HL-60 (cell line): ENCODE measurements at regions not wholly inside any gene's neighbourhood (a gene's known extent, or its start where the extent isn't known, plus 50 kb on each side); places are given as distances from the start of the nearest gene placed in this dataset.

Experiments
- DNase-seq, 2 experiments: peaks; one replicate each; pipeline ENCODE4 v3.0.0-alpha.2; 2010 to 2020; ENCODE audit warnings: low read depth in 1 of 2, low spot score in 1 of 2
- H3K27ac ChIP-seq: fragments of 250-450 bp; sonication (Bioruptor Pico); replicated peaks from 2 replicates; pipeline ENCODE4 v1.5.1; 2020; ENCODE audit warnings: mild to moderate bottlenecking, moderate library complexity
- H3K27me3 ChIP-seq: fragments of 250-450 bp; sonication (Bioruptor Pico); 2 replicates; pipeline ENCODE4 v1.5.1; 2021; ENCODE audit warnings: mild to moderate bottlenecking, moderate library complexity; ENCODE audit not compliant: insufficient read depth, poor library complexity, severe bottlenecking
- H3K4me3 ChIP-seq: replicated peaks from 2 replicates; pipeline ENCODE4 v1.5.1; 2011; ENCODE audit warnings: mild to moderate bottlenecking, control low read depth, low read length; ENCODE audit not compliant: insufficient read depth
- CTCF ChIP-seq: IDR thresholded peaks from one replicate; pipeline ENCODE4 v1.5.1; 2011; ENCODE audit warnings: low read length, control low read depth, inconsistent platforms; ENCODE audit not compliant: insufficient read depth
- GABPA ChIP-seq: IDR thresholded peaks from 2 replicates; pipeline ENCODE4 v1.6.1; 2012; ENCODE audit warnings: low read depth
- POLR2AphosphoS5 ChIP-seq: IDR thresholded peaks from 2 replicates; pipeline ENCODE4 v1.6.1; 2012; ENCODE audit warnings: low read depth
- SPI1 ChIP-seq: IDR thresholded peaks from 2 replicates; pipeline ENCODE4 v1.6.1; 2012; ENCODE audit warnings: low read depth, mild to moderate bottlenecking, borderline replicate concordance
- TF ChIP-seq, protein P1 (sequence below): IDR thresholded peaks from 2 replicates; pipeline ENCODE4 v1.6.1; 2012; ENCODE audit warnings: low read depth; ENCODE audit not compliant: insufficient replicate concordance

- DNase-seq: peak in 1 of 2 experiments; percentile 37
- no peak overlapping the region for H3K4me3 ChIP-seq
- H3K27me3 ChIP-seq: no peaks in the 10 kb centered on the region
- H3K27ac ChIP-seq: no peak overlapping the region
- TF ChIP-seq GABPA: no peak
- TF ChIP-seq, protein P1, sequence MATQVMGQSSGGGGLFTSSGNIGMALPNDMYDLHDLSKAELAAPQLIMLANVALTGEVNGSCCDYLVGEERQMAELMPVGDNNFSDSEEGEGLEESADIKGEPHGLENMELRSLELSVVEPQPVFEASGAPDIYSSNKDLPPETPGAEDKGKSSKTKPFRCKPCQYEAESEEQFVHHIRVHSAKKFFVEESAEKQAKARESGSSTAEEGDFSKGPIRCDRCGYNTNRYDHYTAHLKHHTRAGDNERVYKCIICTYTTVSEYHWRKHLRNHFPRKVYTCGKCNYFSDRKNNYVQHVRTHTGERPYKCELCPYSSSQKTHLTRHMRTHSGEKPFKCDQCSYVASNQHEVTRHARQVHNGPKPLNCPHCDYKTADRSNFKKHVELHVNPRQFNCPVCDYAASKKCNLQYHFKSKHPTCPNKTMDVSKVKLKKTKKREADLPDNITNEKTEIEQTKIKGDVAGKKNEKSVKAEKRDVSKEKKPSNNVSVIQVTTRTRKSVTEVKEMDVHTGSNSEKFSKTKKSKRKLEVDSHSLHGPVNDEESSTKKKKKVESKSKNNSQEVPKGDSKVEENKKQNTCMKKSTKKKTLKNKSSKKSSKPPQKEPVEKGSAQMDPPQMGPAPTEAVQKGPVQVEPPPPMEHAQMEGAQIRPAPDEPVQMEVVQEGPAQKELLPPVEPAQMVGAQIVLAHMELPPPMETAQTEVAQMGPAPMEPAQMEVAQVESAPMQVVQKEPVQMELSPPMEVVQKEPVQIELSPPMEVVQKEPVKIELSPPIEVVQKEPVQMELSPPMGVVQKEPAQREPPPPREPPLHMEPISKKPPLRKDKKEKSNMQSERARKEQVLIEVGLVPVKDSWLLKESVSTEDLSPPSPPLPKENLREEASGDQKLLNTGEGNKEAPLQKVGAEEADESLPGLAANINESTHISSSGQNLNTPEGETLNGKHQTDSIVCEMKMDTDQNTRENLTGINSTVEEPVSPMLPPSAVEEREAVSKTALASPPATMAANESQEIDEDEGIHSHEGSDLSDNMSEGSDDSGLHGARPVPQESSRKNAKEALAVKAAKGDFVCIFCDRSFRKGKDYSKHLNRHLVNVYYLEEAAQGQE: peak; percentile 15
Measured at GRCh38 chr22:45082795-45083194, 73.0 kb upstream of the PHF21B start.

DNA sequence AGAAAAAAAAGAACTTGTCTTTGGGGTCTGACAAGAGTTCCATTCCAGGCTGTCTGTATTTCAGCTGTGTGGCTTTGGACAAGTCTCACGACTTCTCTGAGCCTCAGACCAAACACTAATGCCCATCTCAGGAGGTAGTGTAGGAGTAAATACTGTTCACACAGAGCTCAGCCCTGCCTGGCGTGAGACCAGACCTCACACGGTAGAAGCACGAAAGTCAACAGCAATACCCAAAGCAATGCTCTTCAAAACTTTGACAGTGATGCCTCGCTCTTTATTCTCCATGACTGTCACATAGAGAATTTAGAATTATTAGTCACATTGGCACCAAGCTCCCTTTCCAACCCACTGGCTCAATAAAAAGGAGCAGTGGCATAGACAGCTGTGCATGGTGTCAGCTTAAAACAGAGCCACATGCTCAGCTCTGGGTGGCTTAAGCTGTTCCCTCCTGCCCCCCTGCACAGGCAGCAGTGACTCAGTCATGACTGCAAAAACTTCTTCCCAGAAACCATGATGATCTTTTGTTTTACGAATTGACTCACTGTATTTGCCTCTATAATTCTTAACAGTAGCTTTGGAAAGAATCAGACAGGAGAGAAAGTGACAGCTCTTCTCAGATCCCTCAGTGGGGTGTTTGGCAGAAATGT is 74.0 kb upstream of the PHF21B start:
- H3K27ac ChIP-seq: no peak overlapping the region
- TF ChIP-seq, protein P1: no peak
- no peak for DNase-seq
- no peak overlapping the region for H3K4me3 ChIP-seq
- no peaks in the 10 kb centered on the region for H3K27me3 ChIP-seq

DNA sequence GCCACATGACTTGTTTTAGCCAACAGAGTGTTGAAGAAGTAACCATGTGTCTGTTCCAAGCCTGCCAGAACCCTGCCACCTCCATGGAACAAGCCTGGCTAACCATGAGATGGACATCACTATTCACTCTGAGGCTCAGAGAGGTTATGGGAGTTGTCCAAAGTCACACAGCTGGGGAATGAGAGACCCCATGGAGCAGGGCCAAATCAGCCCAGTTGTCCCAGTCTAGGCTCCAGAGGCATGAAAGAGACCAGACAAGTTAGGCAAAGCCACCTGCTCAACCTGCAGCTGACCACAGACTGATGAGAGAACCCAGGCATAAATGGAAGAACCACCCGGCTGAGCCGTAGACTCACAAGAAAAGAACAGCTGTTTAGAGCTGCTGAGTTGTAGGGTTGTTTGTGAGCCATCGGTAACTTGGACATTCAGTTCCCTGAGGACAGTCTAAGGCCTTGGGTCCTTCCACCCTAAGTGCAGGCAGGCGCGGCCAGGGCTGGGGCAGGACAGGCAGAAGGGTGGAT is 74.7 kb upstream of the PHF21B start:
- no peak for TF ChIP-seq CTCF
- no peak for DNase-seq
- Histone ChIP-seq H3K4me3 (no peak overlapping the region), H3K27me3 (no peaks in the 10 kb centered on the region), H3K27ac (no peak overlapping the region)

- no peak for DNase-seq
- no peak for TF ChIP-seq GABPA
- TF ChIP-seq POLR2AphosphoS5: no peak
- TF ChIP-seq, protein P1: no peak
- TF ChIP-seq CTCF: no peak
- TF ChIP-seq SPI1: no peak
- Histone ChIP-seq H3K4me3 (no peak overlapping the region), H3K27me3 (no peaks in the 10 kb centered on the region), H3K27ac (no peak overlapping the region)
Measured at GRCh38 chr22:45087802-45088201, 75.9 kb upstream of the NUP50 start.
